K562 (cell line): ENCODE measurements at regions not wholly inside any gene's neighbourhood (a gene's known extent, or its start where the extent isn't known, plus 50 kb on each side); places are given as distances from the start of the nearest gene placed in this dataset.

Experiments used
- ATAC-seq: fragments of 200-7000 bp; cut with Tn5 transposase; 3 replicates; pipeline ENCODE4 v1.9.1; 2020; ENCODE audit warnings: moderate library complexity
- BruUV-seq: library from RNA; stranded (reverse); fragments of 400-500 nt; replicated peaks from 2 replicates; lab custom pipeline; 2021; lab: Mats Ljungman, UMichigan
- CTCF ChIA-PET: fragments of 300-600 bp; formaldehyde crosslinking; extraction: SDS; loops from one replicate; lab custom pipeline; 2021; ENCODE audit warnings: low intra/inter-chr PET ratio; lab: Yijun Ruan, JAX
- POLR2A ChIA-PET: fragments of 300-600, 350-650 bp; sonication (Branson Sonifier 250); formaldehyde crosslinking; extraction: SDS; loops from one replicate; lab custom pipeline; 2021; ENCODE audit warnings: antibody characterized with exemption, inconsistent platforms; lab: Yijun Ruan, JAX
- DNase-seq, 4 experiments: peaks; one replicate each; pipeline versions ENCODE4 v3.0.0 to v3.0.0-alpha.2; 2011 to 2018; ENCODE audit warnings: low spot score in 3 of 4, mixed read lengths in 3 of 4; ENCODE audit errors: extremely low read depth in 1 of 4
- FAIRE-seq: peaks from 2 replicates; lab custom pipeline; 2011; peaks lifted over from hg19 to GRCh38; lab: Jason Lieb, UNC
- H2AFZ ChIP-seq: 2 replicates; pipeline ENCODE4 v1.6.0; 2011; ENCODE audit warnings: low read depth, low read length, control low read depth, inconsistent platforms
- H3K27ac ChIP-seq: fragments of 200-600 bp; 3 replicates; pipeline ENCODE4 v1.8.0; 2011; ENCODE audit warnings: low read depth, mild to moderate bottlenecking, control low read depth, inconsistent platforms, low read length, moderate library complexity, mixed read lengths; ENCODE audit errors: extremely low read depth
- H3K27me3 ChIP-seq, 2 experiments: fragments of 300-600 bp in 1 of 2; 2 replicates in 1 of 2; 3 replicates in 1 of 2; pipeline versions ENCODE4 v1.6.0 to v1.8.0; 2011; ENCODE audit warnings: inconsistent platforms in 2 of 2, low read length in 2 of 2, mild to moderate bottlenecking in 1 of 2, mixed read lengths in 1 of 2, moderate library complexity in 1 of 2; ENCODE audit not compliant: control insufficient read depth in 2 of 2, insufficient read depth in 2 of 2
- H3K36me3 ChIP-seq: fragments of 300-600 bp; 3 replicates; pipeline ENCODE4 v1.8.0; 2011; ENCODE audit warnings: mild to moderate bottlenecking, low read length, inconsistent platforms; ENCODE audit not compliant: control insufficient read depth, insufficient read depth
- H3K4me1 ChIP-seq, 2 experiments: fragments of 200-600 bp in 1 of 2; replicated peaks in 1 of 2; 2 replicates in 1 of 2; 3 replicates in 1 of 2; pipeline versions ENCODE4 v1.5.1 to v1.8.0; 2011; ENCODE audit warnings: inconsistent platforms in 2 of 2, low read length in 2 of 2, mild to moderate bottlenecking in 1 of 2, mixed read lengths in 1 of 2, moderate library complexity in 1 of 2; ENCODE audit not compliant: control insufficient read depth in 2 of 2, insufficient read depth in 2 of 2
- H3K4me2 ChIP-seq: 2 replicates; pipeline ENCODE4 v1.6.1; 2011; ENCODE audit warnings: low read length, control low read depth, inconsistent platforms, mixed read lengths; ENCODE audit not compliant: insufficient read depth
- H3K4me3 ChIP-seq: fragments of 200-600 bp; sonication (generic), shearing (Covaris generic); 2 replicates; pipeline ENCODE4 v1.5.1; 2016; ENCODE audit warnings: control low read depth, inconsistent platforms
- H3K79me2 ChIP-seq: fragments of 200-600 bp; 3 replicates; pipeline ENCODE4 v1.8.0; 2011; ENCODE audit warnings: low read length, inconsistent platforms; ENCODE audit not compliant: control insufficient read depth, insufficient read depth
- H3K9ac ChIP-seq, 2 experiments: 2 replicates each; pipeline versions ENCODE4 v1.6.0 to v1.6.1; 2011; ENCODE audit warnings: low read depth in 2 of 2, low read length in 2 of 2, control low read depth in 1 of 2, inconsistent platforms in 1 of 2, mild to moderate bottlenecking in 1 of 2, mixed read lengths in 1 of 2; ENCODE audit not compliant: insufficient read depth in 1 of 2
- H3K9me1 ChIP-seq: one replicate; pipeline ENCODE4 v1.6.0; 2011; ENCODE audit warnings: inconsistent platforms, mild to moderate bottlenecking, low read length, moderate library complexity; ENCODE audit not compliant: control insufficient read depth, insufficient read depth
- H3K9me3 ChIP-seq: replicated peaks from 2 replicates; pipeline ENCODE4 v1.5.1; 2011; ENCODE audit warnings: low read depth, low read length, inconsistent platforms; ENCODE audit not compliant: control insufficient read depth, insufficient read depth
- H4K20me1 ChIP-seq: replicated peaks from 2 replicates; pipeline ENCODE4 v1.6.1; 2011; ENCODE audit warnings: low read length, inconsistent platforms, mixed read lengths; ENCODE audit not compliant: control insufficient read depth, insufficient read depth
- CBFA2T3 ChIP-seq: fragments of 450-650 bp; IDR thresholded peaks from 2 replicates; pipeline ENCODE4 v1.6.1; 2017
- DPF2 ChIP-seq: fragments of 450-650 bp; IDR thresholded peaks from 2 replicates; pipeline ENCODE4 v1.6.1; 2016
- ESRRA ChIP-seq: fragments of 450-650 bp; IDR thresholded peaks from 2 replicates; pipeline ENCODE4 v1.6.1; 2014; ENCODE audit warnings: low read depth, mild to moderate bottlenecking, moderate library complexity, borderline replicate concordance
- MED1 ChIP-seq: sonication (generic); formaldehyde crosslinking; IDR thresholded peaks from 2 replicates; pipeline ENCODE4 v1.8.1; 2023; ENCODE audit warnings: missing genetic modification reagents, borderline replicate concordance
- MTF1 ChIP-seq: fragments of 250-450 bp; sonication (Bioruptor Pico); IDR thresholded peaks from 2 replicates; pipeline ENCODE4 v1.9.0; 2021; ENCODE audit warnings: moderate library complexity, mild to moderate bottlenecking, inconsistent platforms, borderline replicate concordance
- MYNN ChIP-seq, 2 experiments: sonication (generic); formaldehyde crosslinking in 1 of 2; IDR thresholded peaks; 2 replicates each; pipeline versions ENCODE4 v1.5.0 to v1.6.1; 2016 to 2020; ENCODE audit warnings: antibody characterized with exemption in 1 of 2, missing genetic modification reagents in 1 of 2
- NELFE ChIP-seq: IDR thresholded peaks from 2 replicates; pipeline ENCODE4 v1.6.1; 2011; ENCODE audit warnings: mild to moderate bottlenecking; ENCODE audit not compliant: insufficient read depth, insufficient read length
- PRMT5 ChIP-seq: sonication (generic); formaldehyde crosslinking; IDR thresholded peaks from 2 replicates; pipeline ENCODE4 v1.5.0; 2020; ENCODE audit warnings: missing genetic modification reagents
- RHOXF2B ChIP-seq: fragments of 250-450 bp; sonication (Bioruptor Pico); conservative IDR thresholded peaks from 2 replicates; pipeline ENCODE4 v1.5.1; 2021
- ZNF165 ChIP-seq: fragments of 250-450 bp; sonication (Bioruptor Pico); IDR thresholded peaks from 2 replicates; pipeline ENCODE4 v1.4.0; 2020; ENCODE audit warnings: borderline replicate concordance
- ZNF224 ChIP-seq: sonication (generic); formaldehyde crosslinking; IDR thresholded peaks from 2 replicates; pipeline ENCODE4 v1.8.0; 2022; ENCODE audit warnings: mild to moderate bottlenecking, missing genetic modification reagents
- WGBS: fragments of 100-300 bp; shearing (Covaris generic); methylation state at CpG from one replicate; pipeline ENCODE4 v1.1.6; 2016; ENCODE audit warnings: low coverage, mixed read lengths; ENCODE audit not compliant: insufficient coverage; ENCODE audit errors: missing lambda C conversion rate; 5-methylcytosine and 5-hydroxymethylcytosine counted together
- in situ Hi-C: fragments of 300-500 bp; cut with MboI; formaldehyde crosslinking; loops from 4 replicates; pipeline ENCODE4 v1.15.0; 2018; ENCODE audit warnings: inconsistent platforms, mixed read lengths
- intact Hi-C: fragments of 100-400 bp; cut with micrococcal nuclease; formaldehyde crosslinking; loops from 2 replicates; pipeline ENCODE4 v1.14.2; 2022
- TF ChIP-seq, protein P1 (sequence below): fragments of 450-650 bp; IDR thresholded peaks from 2 replicates; pipeline ENCODE4 v1.6.1; 2016; ENCODE audit warnings: low read depth
- TF ChIP-seq, protein P2 (sequence below): fragments of 450-650 bp; IDR thresholded peaks from 2 replicates; pipeline ENCODE4 v1.6.1; 2017; ENCODE audit warnings: antibody characterized with exemption

DNA sequence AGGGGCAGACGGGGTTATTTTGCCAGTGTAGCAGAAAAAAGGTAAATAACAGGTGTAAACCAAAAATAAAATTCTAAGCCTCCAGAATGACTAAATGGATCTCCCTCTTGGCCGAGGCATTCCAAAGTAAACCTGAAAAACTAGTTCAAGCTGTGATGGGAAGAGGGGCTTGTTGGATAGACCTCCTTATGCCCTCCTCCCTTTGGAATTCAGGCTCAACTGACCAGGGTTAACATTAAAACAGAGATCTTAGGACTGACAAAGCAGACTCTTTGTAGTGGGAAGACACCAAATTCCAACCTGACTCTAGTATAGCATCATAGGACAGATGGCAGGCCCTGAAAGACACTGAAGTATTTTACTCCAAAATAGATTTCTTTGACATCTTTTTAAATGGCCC lies 113.8 kb upstream of the ITGB1 start:
- no peak for FAIRE-seq
- no peak overlapping the region for H3K4me3 ChIP-seq
- ATAC-seq = no peak
- no peaks in the 10 kb centered on the region for H3K9me3 ChIP-seq
- peaks cover 0 to 3% of the 10 kb centered on the region in 2 experiments; a peak in 1 of 5 replicates for H3K4me1 ChIP-seq
- 3% methylated on average over 2 of the region's 2 CpGs for WGBS
- no peak overlapping the region for H3K9ac ChIP-seq
- in situ Hi-C loops (no loop called here), intact Hi-C loops (no loop called here)
- no peak overlapping the region for H3K27ac ChIP-seq
- H3K36me3 ChIP-seq = no peaks in the 10 kb centered on the region
- ChIA-PET POLR2A (no interaction called here), CTCF (no interaction called here)
- H3K4me2 ChIP-seq = no peak overlapping the region
- no TSS peak for BruUV-seq
- H3K9me1 ChIP-seq = no peaks in the 10 kb centered on the region
- no peak for DNase-seq
- H4K20me1 ChIP-seq = no peaks in the 10 kb centered on the region
- no peak overlapping the region for H2AFZ ChIP-seq
- no peaks in the 10 kb centered on the region for H3K79me2 ChIP-seq
- peaks cover 0 to 13% of the 10 kb centered on the region in 2 experiments; a peak in 2 of 5 replicates for H3K27me3 ChIP-seq
- no peak for TF ChIP-seq ZNF224 (CRISPR knock-in tag)
- no peak for TF ChIP-seq NELFE
- no peak for TF ChIP-seq MYNN (IDR thresholded peaks at IDR 0.05)
- TF ChIP-seq MYNN (CRISPR knock-in tag; IDR thresholded peaks at IDR 0.05) = no peak
- TF ChIP-seq, protein P1, sequence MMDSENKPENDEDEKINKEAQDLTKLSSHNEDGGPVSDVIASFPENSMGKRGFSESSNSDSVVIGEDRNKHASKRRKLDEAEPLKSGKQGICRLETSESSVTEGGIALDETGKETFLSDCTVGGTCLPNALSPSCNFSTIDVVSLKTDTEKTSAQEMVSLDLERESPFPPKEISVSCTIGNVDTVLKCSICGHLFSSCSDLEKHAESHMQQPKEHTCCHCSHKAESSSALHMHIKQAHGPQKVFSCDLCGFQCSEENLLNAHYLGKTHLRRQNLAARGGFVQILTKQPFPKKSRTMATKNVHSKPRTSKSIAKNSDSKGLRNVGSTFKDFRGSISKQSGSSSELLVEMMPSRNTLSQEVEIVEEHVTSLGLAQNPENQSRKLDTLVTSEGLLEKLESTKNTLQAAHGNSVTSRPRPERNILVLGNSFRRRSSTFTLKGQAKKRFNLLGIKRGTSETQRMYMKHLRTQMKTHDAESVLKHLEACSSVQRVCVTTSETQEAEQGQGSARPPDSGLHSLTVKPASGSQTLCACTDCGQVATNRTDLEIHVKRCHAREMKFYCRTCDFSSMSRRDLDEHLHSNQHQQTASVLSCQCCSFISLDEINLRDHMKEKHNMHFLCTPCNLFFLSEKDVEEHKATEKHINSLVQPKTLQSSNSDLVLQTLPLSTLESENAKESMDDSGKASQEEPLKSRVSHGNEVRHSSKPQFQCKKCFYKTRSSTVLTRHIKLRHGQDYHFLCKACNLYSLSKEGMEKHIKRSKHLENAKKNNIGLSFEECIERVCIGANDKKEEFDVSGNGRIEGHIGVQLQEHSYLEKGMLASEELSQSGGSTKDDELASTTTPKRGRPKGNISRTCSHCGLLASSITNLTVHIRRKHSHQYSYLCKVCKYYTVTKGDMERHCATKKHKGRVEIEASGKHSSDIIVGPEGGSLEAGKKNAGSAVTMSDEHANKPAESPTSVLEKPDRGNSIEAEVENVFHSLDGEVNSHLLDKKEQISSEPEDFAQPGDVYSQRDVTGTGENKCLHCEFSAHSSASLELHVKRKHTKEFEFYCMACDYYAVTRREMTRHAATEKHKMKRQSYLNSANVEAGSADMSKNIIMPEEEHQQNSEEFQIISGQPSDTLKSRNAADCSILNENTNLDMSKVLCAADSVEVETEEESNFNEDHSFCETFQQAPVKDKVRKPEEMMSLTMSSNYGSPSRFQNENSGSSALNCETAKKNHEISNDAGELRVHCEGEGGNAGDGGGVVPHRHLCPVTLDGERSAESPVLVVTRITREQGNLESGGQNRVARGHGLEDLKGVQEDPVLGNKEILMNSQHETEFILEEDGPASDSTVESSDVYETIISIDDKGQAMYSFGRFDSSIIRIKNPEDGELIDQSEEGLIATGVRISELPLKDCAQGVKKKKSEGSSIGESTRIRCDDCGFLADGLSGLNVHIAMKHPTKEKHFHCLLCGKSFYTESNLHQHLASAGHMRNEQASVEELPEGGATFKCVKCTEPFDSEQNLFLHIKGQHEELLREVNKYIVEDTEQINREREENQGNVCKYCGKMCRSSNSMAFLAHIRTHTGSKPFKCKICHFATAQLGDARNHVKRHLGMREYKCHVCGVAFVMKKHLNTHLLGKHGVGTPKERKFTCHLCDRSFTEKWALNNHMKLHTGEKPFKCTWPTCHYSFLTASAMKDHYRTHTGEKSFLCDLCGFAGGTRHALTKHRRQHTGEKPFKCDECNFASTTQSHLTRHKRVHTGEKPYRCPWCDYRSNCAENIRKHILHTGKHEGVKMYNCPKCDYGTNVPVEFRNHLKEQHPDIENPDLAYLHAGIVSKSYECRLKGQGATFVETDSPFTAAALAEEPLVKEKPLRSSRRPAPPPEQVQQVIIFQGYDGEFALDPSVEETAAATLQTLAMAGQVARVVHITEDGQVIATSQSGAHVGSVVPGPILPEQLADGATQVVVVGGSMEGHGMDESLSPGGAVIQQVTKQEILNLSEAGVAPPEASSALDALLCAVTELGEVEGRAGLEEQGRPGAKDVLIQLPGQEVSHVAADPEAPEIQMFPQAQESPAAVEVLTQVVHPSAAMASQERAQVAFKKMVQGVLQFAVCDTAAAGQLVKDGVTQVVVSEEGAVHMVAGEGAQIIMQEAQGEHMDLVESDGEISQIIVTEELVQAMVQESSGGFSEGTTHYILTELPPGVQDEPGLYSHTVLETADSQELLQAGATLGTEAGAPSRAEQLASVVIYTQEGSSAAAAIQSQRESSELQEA = no peak
- no peak for TF ChIP-seq ESRRA
- no peak for TF ChIP-seq MTF1 (CRISPR knock-in tag)
- TF ChIP-seq MED1 (CRISPR knock-in tag) = no peak
- no peak for TF ChIP-seq RHOXF2B (CRISPR knock-in tag)
- no peak for TF ChIP-seq PRMT5 (CRISPR knock-in tag)
- TF ChIP-seq ZNF165 (CRISPR knock-in tag) = no peak
- no peak for TF ChIP-seq DPF2
- TF ChIP-seq CBFA2T3 = no peak
- TF ChIP-seq, protein P2, sequence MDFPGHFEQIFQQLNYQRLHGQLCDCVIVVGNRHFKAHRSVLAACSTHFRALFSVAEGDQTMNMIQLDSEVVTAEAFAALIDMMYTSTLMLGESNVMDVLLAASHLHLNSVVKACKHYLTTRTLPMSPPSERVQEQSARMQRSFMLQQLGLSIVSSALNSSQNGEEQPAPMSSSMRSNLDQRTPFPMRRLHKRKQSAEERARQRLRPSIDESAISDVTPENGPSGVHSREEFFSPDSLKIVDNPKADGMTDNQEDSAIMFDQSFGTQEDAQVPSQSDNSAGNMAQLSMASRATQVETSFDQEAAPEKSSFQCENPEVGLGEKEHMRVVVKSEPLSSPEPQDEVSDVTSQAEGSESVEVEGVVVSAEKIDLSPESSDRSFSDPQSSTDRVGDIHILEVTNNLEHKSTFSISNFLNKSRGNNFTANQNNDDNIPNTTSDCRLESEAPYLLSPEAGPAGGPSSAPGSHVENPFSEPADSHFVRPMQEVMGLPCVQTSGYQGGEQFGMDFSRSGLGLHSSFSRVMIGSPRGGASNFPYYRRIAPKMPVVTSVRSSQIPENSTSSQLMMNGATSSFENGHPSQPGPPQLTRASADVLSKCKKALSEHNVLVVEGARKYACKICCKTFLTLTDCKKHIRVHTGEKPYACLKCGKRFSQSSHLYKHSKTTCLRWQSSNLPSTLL = no peak
